PFSK-1 (cell line): ENCODE measurements at regions not wholly inside any gene's neighbourhood (a gene's known extent, or its start where the extent isn't known, plus 50 kb on each side); places are given as distances from the start of the nearest gene placed in this dataset.

Source experiments
- FOXP2 ChIP-seq: optimal IDR thresholded peaks from 2 replicates; pipeline ENCODE3; 2011; ENCODE audit warnings: borderline replicate concordance, control low read depth, inconsistent platforms; ENCODE audit not compliant: insufficient read depth; ENCODE audit errors: extremely low read length, extremely low read depth
- POLR2AphosphoS5 ChIP-seq: IDR thresholded peaks from 2 replicates; pipeline ENCODE4 v1.6.1; 2012; ENCODE audit warnings: low read depth, mild to moderate bottlenecking, control low read depth, low read length, moderate library complexity
- REST ChIP-seq, 2 experiments: IDR thresholded peaks; 2 replicates each; pipeline versions ENCODE4 v1.6.1 to v1.8.0; 2011 to 2012; ENCODE audit warnings: low read depth in 2 of 2, low read length in 2 of 2, control low read depth in 1 of 2, inconsistent platforms in 1 of 2, mild to moderate bottlenecking in 1 of 2, moderate library complexity in 1 of 2; ENCODE audit not compliant: insufficient read depth in 1 of 2
- SIN3A ChIP-seq: IDR thresholded peaks from 2 replicates; pipeline ENCODE4 v1.6.1; 2012; ENCODE audit warnings: mild to moderate bottlenecking, low read length, moderate library complexity, borderline replicate concordance; ENCODE audit not compliant: insufficient read depth
- TAF1 ChIP-seq: IDR thresholded peaks from 2 replicates; pipeline ENCODE4 v1.6.1; 2012; ENCODE audit warnings: low read length, control low read depth, borderline replicate concordance; ENCODE audit not compliant: insufficient read depth

GRCh38 chr15:53331328-53332190, 427.9 kb downstream of the WDR72 start:
- TF ChIP-seq REST (IDR thresholded peaks at IDR 0.05; ENCODE audit: insufficient read depth in 1 of 2, low read depth in 2 of 2, low read length in 2 of 2) (no peak), POLR2AphosphoS5 (no peak), TAF1 (no peak), SIN3A (no peak), FOXP2 (no peak)

GRCh38 chr15:53328341-53328740, 431.1 kb downstream of the WDR72 start:
- no peak for TF ChIP-seq TAF1
- peak; percentile 28 to 90; a peak in 2 of 4 replicates for TF ChIP-seq REST (IDR thresholded peaks at IDR 0.05; ENCODE audit: insufficient read depth in 1 of 2, low read depth in 2 of 2, low read length in 2 of 2)
- no peak for TF ChIP-seq SIN3A

GRCh38 chr15:53324061-53324460, 435.4 kb downstream of the WDR72 start:
- TF ChIP-seq TAF1 (no peak), POLR2AphosphoS5 (no peak), SIN3A (no peak), FOXP2 (no peak), REST (IDR thresholded peaks at IDR 0.05; ENCODE audit: insufficient read depth in 1 of 2, low read depth in 2 of 2, low read length in 2 of 2) (no peak)

GRCh38 chr15:53323191-53323590, 436.3 kb downstream of the WDR72 start:
- TF ChIP-seq FOXP2 (no peak), SIN3A (no peak), TAF1 (no peak), REST (IDR thresholded peaks at IDR 0.05; ENCODE audit: insufficient read depth in 1 of 2, low read depth in 2 of 2, low read length in 2 of 2) (no peak), POLR2AphosphoS5 (no peak)

GRCh38 chr15:53320816-53321215, 438.6 kb downstream of the WDR72 start:
- no peak for TF ChIP-seq FOXP2
- TF ChIP-seq SIN3A = no peak
- no peak for TF ChIP-seq POLR2AphosphoS5
- no peak for TF ChIP-seq TAF1
- TF ChIP-seq REST (IDR thresholded peaks at IDR 0.05; ENCODE audit: insufficient read depth in 1 of 2, low read depth in 2 of 2, low read length in 2 of 2) = no peak
